Panc1 (cell line): ENCODE measurements at regions not wholly inside any gene's neighbourhood (a gene's known extent, or its start where the extent isn't known, plus 50 kb on each side); places are given as distances from the start of the nearest gene placed in this dataset.

Experiments used
- ATAC-seq: fragments of 200-7000 bp; cut with Tn5 transposase; 2 replicates; pipeline ENCODE4 v1.9.1; 2020; ENCODE audit warnings: mild to moderate bottlenecking, moderate library complexity
- BruUV-seq: library from RNA; stranded (reverse); fragments of 400-500 nt; replicated peaks from 2 replicates; lab custom pipeline; 2021; lab: Mats Ljungman, UMichigan
- CTCF ChIA-PET: fragments of 300-600 bp; sonication (Branson Sonifier 250); formaldehyde crosslinking; loops from one replicate; lab custom pipeline; 2022; ENCODE audit warnings: antibody characterized with exemption; lab: Charles Lee
- POLR2A ChIA-PET: fragments of 300-600 bp; sonication (Branson Sonifier 250); formaldehyde crosslinking; loops from one replicate; lab custom pipeline; 2022; ENCODE audit warnings: antibody characterized with exemption; lab: Charles Lee
- DNase-seq: peaks from one replicate; pipeline ENCODE4 v3.0.0-alpha.2; 2010; ENCODE audit warnings: low read depth, low spot score
- H3K27ac ChIP-seq: 2 replicates; pipeline ENCODE4 v1.5.1; 2011; ENCODE audit warnings: mild to moderate bottlenecking, low read length, inconsistent platforms
- H3K27me3 ChIP-seq: fragments of 200-500 bp; sonication (Bioruptor generic); 2 replicates; pipeline ENCODE4 v1.6.0; 2014; ENCODE audit warnings: low read length, inconsistent platforms; ENCODE audit not compliant: control insufficient read depth, insufficient read depth
- H3K36me3 ChIP-seq: fragments of 200-500 bp; sonication (Bioruptor generic); 2 replicates; pipeline ENCODE4 v1.5.1; 2014; ENCODE audit warnings: inconsistent platforms, mild to moderate bottlenecking, low read length, moderate library complexity; ENCODE audit not compliant: control insufficient read depth, insufficient read depth
- H3K4me1 ChIP-seq: 2 replicates; pipeline ENCODE4 v1.5.1; 2011; ENCODE audit warnings: inconsistent platforms, mild to moderate bottlenecking, low read length, moderate library complexity; ENCODE audit not compliant: control insufficient read depth, insufficient read depth
- H3K4me3 ChIP-seq, 2 experiments: 2 replicates each; pipeline ENCODE4 v1.5.1; 2011 to 2012; ENCODE audit warnings: low read depth in 2 of 2, low read length in 2 of 2, mild to moderate bottlenecking in 2 of 2, inconsistent platforms in 1 of 2, moderate library complexity in 1 of 2
- H3K9me3 ChIP-seq: fragments of 200-500 bp; sonication (Bioruptor generic); 2 replicates; pipeline ENCODE4 v1.5.1; 2014; ENCODE audit warnings: low read depth, mild to moderate bottlenecking, inconsistent platforms, low read length, moderate library complexity; ENCODE audit not compliant: control insufficient read depth, insufficient read depth
- POLR2AphosphoS5 ChIP-seq: IDR thresholded peaks from 2 replicates; pipeline ENCODE4 v1.6.1; 2012; ENCODE audit warnings: mild to moderate bottlenecking, low read depth, low read length, moderate library complexity
- SIN3A ChIP-seq: IDR thresholded peaks from 2 replicates; pipeline ENCODE4 v1.6.1; 2012; ENCODE audit warnings: low read depth, mild to moderate bottlenecking, low read length, moderate library complexity, borderline replicate concordance; ENCODE audit not compliant: insufficient read depth
- TCF7L2 ChIP-seq: IDR thresholded peaks from 2 replicates; pipeline ENCODE4 v1.6.1; 2011; ENCODE audit warnings: mild to moderate bottlenecking, low read depth, low read length, inconsistent platforms
- in situ Hi-C: cut with HindIII; loops from 2 replicates; pipeline ENCODE4 v1.10.0; 2016; ENCODE audit warnings: low sequenced_read_pairs, low pct_unique_long_range_greater_than_20kb
- intact Hi-C: fragments of 100-400 bp; cut with micrococcal nuclease; formaldehyde crosslinking; loops from one replicate; pipeline ENCODE4 v1.10.0; 2022; ENCODE audit not compliant: unreplicated experiment
- TF ChIP-seq, protein P1 (sequence below): fragments of 450-650 bp; IDR thresholded peaks from 2 replicates; pipeline ENCODE4 v1.5.1; 2017; ENCODE audit warnings: mild to moderate bottlenecking
- TF ChIP-seq, protein P2 (sequence below), 2 experiments: IDR thresholded peaks; 2 replicates each; pipeline ENCODE4 v1.6.1; 2011 to 2012; ENCODE audit warnings: low read depth in 2 of 2, control low read depth in 1 of 2, low read length in 1 of 2, mild to moderate bottlenecking in 1 of 2, moderate library complexity in 1 of 2; ENCODE audit not compliant: insufficient read depth in 1 of 2

DNA sequence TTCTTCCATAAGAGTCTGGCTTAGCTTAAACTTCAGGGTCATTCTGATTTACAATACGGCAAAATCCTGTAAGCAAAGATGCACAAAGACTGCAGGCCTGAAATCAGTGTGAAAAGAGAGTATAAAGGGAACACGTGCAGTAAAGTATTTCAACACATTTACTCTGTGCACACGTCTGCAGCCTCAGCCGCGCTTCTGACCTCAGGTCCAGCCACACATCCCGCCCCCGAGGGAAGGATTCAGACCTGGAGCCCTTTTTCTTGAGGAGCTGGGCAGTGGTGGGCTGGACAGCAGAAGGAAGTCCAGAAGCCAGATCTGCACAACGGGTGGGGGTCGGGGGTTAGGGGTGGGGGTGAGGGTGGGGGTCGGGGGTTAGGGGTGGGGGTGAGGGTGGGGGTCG lies 58.9 kb upstream of the FAM20C start:
- POLR2A ChIA-PET, result no interaction called here
- Histone ChIP-seq H3K9me3 (no peaks in the 10 kb centered on the region), H3K27me3 (peaks cover 2% of the 10 kb centered on the region; the same call in 1 of the 2 replicates), H3K36me3 (no peaks in the 10 kb centered on the region), H3K4me3 (no peak overlapping the region), H3K4me1 (no peaks in the 10 kb centered on the region), H3K27ac (no peak overlapping the region)
- in situ Hi-C loops (no loop called here), intact Hi-C loops (no loop called here)
- no peak for TF ChIP-seq SIN3A
- TF ChIP-seq, protein P1, sequence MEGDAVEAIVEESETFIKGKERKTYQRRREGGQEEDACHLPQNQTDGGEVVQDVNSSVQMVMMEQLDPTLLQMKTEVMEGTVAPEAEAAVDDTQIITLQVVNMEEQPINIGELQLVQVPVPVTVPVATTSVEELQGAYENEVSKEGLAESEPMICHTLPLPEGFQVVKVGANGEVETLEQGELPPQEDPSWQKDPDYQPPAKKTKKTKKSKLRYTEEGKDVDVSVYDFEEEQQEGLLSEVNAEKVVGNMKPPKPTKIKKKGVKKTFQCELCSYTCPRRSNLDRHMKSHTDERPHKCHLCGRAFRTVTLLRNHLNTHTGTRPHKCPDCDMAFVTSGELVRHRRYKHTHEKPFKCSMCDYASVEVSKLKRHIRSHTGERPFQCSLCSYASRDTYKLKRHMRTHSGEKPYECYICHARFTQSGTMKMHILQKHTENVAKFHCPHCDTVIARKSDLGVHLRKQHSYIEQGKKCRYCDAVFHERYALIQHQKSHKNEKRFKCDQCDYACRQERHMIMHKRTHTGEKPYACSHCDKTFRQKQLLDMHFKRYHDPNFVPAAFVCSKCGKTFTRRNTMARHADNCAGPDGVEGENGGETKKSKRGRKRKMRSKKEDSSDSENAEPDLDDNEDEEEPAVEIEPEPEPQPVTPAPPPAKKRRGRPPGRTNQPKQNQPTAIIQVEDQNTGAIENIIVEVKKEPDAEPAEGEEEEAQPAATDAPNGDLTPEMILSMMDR, result no peak
- TF ChIP-seq TCF7L2, result no peak
- TF ChIP-seq, protein P2, sequence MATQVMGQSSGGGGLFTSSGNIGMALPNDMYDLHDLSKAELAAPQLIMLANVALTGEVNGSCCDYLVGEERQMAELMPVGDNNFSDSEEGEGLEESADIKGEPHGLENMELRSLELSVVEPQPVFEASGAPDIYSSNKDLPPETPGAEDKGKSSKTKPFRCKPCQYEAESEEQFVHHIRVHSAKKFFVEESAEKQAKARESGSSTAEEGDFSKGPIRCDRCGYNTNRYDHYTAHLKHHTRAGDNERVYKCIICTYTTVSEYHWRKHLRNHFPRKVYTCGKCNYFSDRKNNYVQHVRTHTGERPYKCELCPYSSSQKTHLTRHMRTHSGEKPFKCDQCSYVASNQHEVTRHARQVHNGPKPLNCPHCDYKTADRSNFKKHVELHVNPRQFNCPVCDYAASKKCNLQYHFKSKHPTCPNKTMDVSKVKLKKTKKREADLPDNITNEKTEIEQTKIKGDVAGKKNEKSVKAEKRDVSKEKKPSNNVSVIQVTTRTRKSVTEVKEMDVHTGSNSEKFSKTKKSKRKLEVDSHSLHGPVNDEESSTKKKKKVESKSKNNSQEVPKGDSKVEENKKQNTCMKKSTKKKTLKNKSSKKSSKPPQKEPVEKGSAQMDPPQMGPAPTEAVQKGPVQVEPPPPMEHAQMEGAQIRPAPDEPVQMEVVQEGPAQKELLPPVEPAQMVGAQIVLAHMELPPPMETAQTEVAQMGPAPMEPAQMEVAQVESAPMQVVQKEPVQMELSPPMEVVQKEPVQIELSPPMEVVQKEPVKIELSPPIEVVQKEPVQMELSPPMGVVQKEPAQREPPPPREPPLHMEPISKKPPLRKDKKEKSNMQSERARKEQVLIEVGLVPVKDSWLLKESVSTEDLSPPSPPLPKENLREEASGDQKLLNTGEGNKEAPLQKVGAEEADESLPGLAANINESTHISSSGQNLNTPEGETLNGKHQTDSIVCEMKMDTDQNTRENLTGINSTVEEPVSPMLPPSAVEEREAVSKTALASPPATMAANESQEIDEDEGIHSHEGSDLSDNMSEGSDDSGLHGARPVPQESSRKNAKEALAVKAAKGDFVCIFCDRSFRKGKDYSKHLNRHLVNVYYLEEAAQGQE (IDR thresholded peaks at IDR 0.05; ENCODE audit: insufficient read depth in 1 of 2, low read depth in 2 of 2, low read length in 1 of 2), result no peak
- TF ChIP-seq POLR2AphosphoS5, result no peak
- no peak for ATAC-seq
- no peak for DNase-seq
- no TSS peak for BruUV-seq
- CTCF ChIA-PET, result no interaction called here

DNA sequence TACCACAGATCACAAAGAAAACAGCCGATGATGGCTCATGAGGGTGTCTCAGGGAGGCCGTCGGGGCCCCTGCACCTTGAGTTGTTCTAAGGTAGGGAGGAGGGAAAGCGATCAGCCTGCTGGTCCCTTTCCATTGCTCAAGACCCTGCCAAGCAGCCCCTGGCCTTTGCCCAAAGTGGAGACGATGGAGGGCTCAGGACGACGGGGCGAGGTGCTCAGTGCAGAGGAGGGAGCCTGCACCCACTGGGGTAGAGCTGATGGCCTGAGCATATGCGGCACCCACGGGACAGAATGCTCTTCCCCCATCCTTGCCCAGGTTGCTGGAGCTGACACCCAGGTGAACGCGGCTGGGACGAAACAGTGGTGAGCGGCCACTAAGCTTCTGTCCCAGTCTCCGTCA lies 58.3 kb upstream of the FAM20C start:
- no peak for ATAC-seq
- H3K27me3 ChIP-seq, result peaks cover 2% of the 10 kb centered on the region; the same call in 1 of the 2 replicates
- intact Hi-C loops (no loop called here), in situ Hi-C loops (no loop called here)
- TF ChIP-seq TCF7L2 (no peak), POLR2AphosphoS5 (no peak), SIN3A (no peak)
- TF ChIP-seq, protein P1, result no peak
- TF ChIP-seq, protein P2 (IDR thresholded peaks at IDR 0.05; ENCODE audit: insufficient read depth in 1 of 2, low read depth in 2 of 2, low read length in 1 of 2), result no peak
- BruUV-seq, result no TSS peak
- no peaks in the 10 kb centered on the region for H3K4me1 ChIP-seq
- no peak overlapping the region for H3K4me3 ChIP-seq
- CTCF ChIA-PET, result no interaction called here
- H3K36me3 ChIP-seq, result no peaks in the 10 kb centered on the region
- no peak for DNase-seq
- POLR2A ChIA-PET, result no interaction called here
- H3K27ac ChIP-seq, result no peak overlapping the region
- no peaks in the 10 kb centered on the region for H3K9me3 ChIP-seq
